ENCODE measurements at regions not wholly inside any gene's neighbourhood (a gene's known extent, or its start where the extent isn't known, plus 50 kb on each side); places are given as distances from the start of the nearest gene placed in this dataset.
A peak's percentile ranks its signal among the peaks of the same experiment; 100 is the strongest.
"Not testable (repeated sequence)": the region's sequence is repeated elsewhere in the genome, so short reads cannot be mapped to it uniquely, and the experiment has no call there.

DNA sequence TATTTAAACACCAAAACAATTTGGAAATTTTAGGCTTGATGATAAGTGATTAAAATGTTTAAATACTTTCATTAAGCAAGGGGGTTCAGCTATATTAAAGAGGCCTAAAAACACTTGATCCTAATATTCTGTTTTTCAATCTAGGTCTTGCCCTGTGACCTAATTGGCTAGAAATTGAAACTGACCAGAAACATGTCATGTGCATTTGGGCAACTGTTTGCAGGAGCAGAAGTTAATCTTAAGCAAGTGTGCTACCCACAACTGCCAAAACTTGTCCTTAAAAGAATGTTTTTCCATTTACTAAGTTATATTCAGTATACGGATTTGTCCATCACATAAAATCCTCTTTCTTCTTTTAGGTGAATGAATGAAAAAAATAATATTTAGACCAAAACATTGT is 167.3 kb downstream of the PPP1R3A start:
- no peak overlapping the region for H3K4me3 ChIP-seq (ENCODE audit: low read length)
- TF ChIP-seq CTCF (conservative IDR thresholded peaks at IDR 0.05; ENCODE audit: low read depth, low read length) = no peak
- no peak for DNase-seq (ENCODE audit: low read depth)

DNA sequence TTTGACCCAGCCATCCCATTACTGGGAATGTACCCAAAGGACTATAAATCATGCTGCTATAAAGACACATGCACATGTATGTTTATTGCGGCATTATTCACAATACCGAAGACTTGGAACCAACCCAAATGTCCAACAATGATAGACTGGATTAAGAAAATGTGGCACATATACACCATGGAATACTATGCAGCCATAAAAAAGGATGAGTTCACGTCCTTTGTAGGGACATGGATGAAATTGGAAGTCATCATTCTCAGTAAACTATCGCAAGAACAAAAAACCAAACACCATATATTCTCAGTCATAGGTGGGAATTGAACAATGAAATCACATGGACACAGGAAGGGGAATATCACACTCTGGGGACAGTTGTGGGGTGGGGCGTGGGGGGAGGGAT is 170.4 kb downstream of the PPP1R3A start:
- not testable (repeated sequence) for DNase-seq (ENCODE audit: low read depth); H3K4me3 ChIP-seq (ENCODE audit: low read length)

GRCh38 chr7:113742946-113743431 is 175.8 kb downstream of the PPP1R3A start:
- not testable (repeated sequence) for DNase-seq (ENCODE audit: low read depth); H3K4me3 ChIP-seq (ENCODE audit: low read length)

GRCh38 chr7:113742377-113742776 is 176.4 kb downstream of the PPP1R3A start:
- TF ChIP-seq CTCF (conservative IDR thresholded peaks at IDR 0.05; ENCODE audit: low read depth, low read length) = no peak
- no peak for DNase-seq (ENCODE audit: low read depth)
- no peak overlapping the region for H3K4me3 ChIP-seq (ENCODE audit: low read length)

DNA sequence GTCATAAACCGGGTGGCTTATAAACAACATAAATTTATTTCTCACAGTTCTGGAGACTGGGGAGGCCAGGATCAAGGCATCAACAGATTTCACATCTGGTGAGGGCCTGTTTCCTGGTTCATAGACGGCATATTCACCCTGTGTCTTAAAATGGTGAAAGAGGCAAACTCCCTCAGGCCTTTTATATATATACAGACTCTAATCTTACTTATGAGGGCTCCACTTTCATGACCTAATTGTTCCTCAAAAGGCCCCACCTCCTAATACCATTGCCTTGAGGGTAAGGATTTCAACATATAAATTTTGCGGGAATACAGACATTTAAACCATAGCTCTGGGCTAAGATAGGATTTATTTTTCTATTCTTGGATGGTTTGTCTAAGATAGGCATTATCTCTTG is 187.2 kb downstream of the PPP1R3A start:
- DNase-seq (ENCODE audit: low read depth) = no peak
- no peak overlapping the region for H3K4me3 ChIP-seq (ENCODE audit: low read length)
- no peak for TF ChIP-seq CTCF (conservative IDR thresholded peaks at IDR 0.05; ENCODE audit: low read depth, low read length)

DNA sequence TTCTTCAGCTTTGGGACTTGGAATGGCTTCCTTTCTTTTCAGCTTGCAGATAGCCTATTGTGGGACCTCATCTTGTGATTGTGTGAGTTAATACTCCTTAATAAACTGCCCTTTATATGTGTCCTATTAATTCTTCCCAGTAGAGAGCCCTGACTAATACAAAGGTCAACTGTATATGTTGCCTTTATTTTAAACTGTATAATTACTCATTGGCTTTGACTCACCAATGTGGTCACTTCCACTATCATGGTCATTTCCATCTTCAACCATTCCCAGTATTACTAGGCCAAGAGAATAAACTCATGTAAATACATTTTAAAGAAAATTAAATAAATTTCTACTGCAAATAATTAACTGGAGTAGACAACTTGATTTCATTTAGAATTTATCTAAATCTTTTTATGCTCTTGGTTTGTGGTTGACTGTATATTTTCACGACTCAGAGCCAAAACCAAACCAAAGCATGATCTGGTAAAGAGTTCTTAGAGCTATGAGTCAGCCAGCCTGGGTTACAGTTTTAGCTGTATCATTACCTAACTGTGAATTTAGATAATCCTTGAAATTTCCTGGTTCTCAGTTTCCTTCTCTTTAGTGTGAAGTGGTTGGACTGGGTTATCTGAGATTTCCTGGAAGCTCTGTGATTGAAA is 188.4 kb downstream of the PPP1R3A start:
- TF ChIP-seq CTCF (conservative IDR thresholded peaks at IDR 0.05; ENCODE audit: low read depth, low read length) = no peak
- H3K4me3 ChIP-seq (ENCODE audit: low read length) = no peak overlapping the region
- peak; percentile 81 for DNase-seq (ENCODE audit: low read depth)

GRCh38 chr7:113727486-113727885 is 191.3 kb downstream of the PPP1R3A start:
- TF ChIP-seq CTCF (conservative IDR thresholded peaks at IDR 0.05; ENCODE audit: low read depth, low read length) = no peak
- no peak overlapping the region for H3K4me3 ChIP-seq (ENCODE audit: low read length)
- no peak for DNase-seq (ENCODE audit: low read depth)

- DNase-seq (ENCODE audit: low read depth) = peak; percentile 10
- no peak for TF ChIP-seq CTCF (conservative IDR thresholded peaks at IDR 0.05; ENCODE audit: low read depth, low read length)
- H3K4me3 ChIP-seq (ENCODE audit: low read length) = no peak overlapping the region
Observed at GRCh38 chr7:113722006-113722405, 196.8 kb downstream of the PPP1R3A start.
